T47D (cell line): ENCODE measurements at regions not wholly inside any gene's neighbourhood (a gene's known extent, or its start where the extent isn't known, plus 50 kb on each side); places are given as distances from the start of the nearest gene placed in this dataset.
"Not testable (repeated sequence)": the region's sequence is repeated elsewhere in the genome, so short reads cannot be mapped to it uniquely, and the experiment has no call there.

Experiments
- DNase-seq, 2 experiments: peaks; one replicate each; pipeline versions ENCODE4 v3.0.0 to v3.0.0-alpha.2; 2011 to 2012; ENCODE audit warnings: low read depth in 1 of 2, low spot score in 1 of 2
- JUND ChIP-seq: IDR thresholded peaks from 2 replicates; pipeline ENCODE4 v1.6.1; 2012; ENCODE audit warnings: low read depth
- in situ Hi-C: cut with HindIII; loops from 2 replicates; pipeline ENCODE4 v1.10.0; 2016; ENCODE audit warnings: low sequenced_read_pairs, low pct_unique_long_range_greater_than_20kb

- in situ Hi-C loops: no loop called here
These were observed 75.9 kb upstream of the VCAM1 start for GRCh38 chr1:100643471-100644196.

GRCh38 chr1:100646001-100646400, 73.5 kb upstream of the VCAM1 start:
- in situ Hi-C loops: no loop called here
- DNase-seq: no peak
- TF ChIP-seq JUND: no peak

More at GRCh38 chr1:100643471-100644196, 75.9 kb upstream of the VCAM1 start:
- no peak for DNase-seq
- no peak for TF ChIP-seq JUND

- TF ChIP-seq JUND: no peak
- in situ Hi-C loops: no loop called here
- no peak for DNase-seq
These were observed 70.4 kb upstream of the VCAM1 start for GRCh38 chr1:100649146-100649545.

GRCh38 chr1:100657876-100658715, 61.4 kb upstream of the VCAM1 start:
- DNase-seq: no peak
- in situ Hi-C loops: no loop called here
- no peak for TF ChIP-seq JUND

GRCh38 chr1:100658716-100659026, 60.9 kb upstream of the VCAM1 start:
- in situ Hi-C loops: no loop called here
- DNase-seq: no peak
- TF ChIP-seq JUND: no peak

GRCh38 chr1:100661176-100661575, 58.4 kb upstream of the VCAM1 start:
- in situ Hi-C loops: no loop called here
- TF ChIP-seq JUND: no peak
- no peak for DNase-seq

- DNase-seq, in situ Hi-C loops: not testable (repeated sequence)
These were observed 51.0 kb upstream of the VCAM1 start for GRCh38 chr1:100668494-100668893.
